HepG2 (cell line): ENCODE measurements at regions not wholly inside any gene's neighbourhood (a gene's known extent, or its start where the extent isn't known, plus 50 kb on each side); places are given as distances from the start of the nearest gene placed in this dataset.

ENCODE experiments used
- ATAC-seq: fragments of 200-7000 bp; cut with Tn5 transposase; 3 replicates; pipeline ENCODE4 v1.9.1; 2020; ENCODE audit warnings: mild to moderate bottlenecking, moderate library complexity
- BruUV-seq: library from RNA; stranded (reverse); fragments of 400-500 nt; replicated peaks from 2 replicates; lab custom pipeline; 2021; lab: Mats Ljungman, UMichigan
- CTCF ChIA-PET: fragments of 300-600 bp; formaldehyde crosslinking; extraction: SDS; loops from one replicate; lab custom pipeline; 2021; ENCODE audit warnings: low total read pairs, inconsistent platforms, low intra/inter-chr PET ratio; lab: Yijun Ruan, JAX
- POLR2A ChIA-PET: fragments of 350-600 bp; sonication (Branson Sonifier 250); formaldehyde crosslinking; loops from one replicate; lab custom pipeline; 2020; ENCODE audit warnings: antibody characterized with exemption, inconsistent platforms; lab: Yijun Ruan, JAX
- DNase-seq: peaks from one replicate; pipeline ENCODE4 v3.0.0-alpha.2; 2015; ENCODE audit warnings: low spot score
- FAIRE-seq: peaks from 3 replicates; lab custom pipeline; 2011; peaks lifted over from hg19 to GRCh38; lab: Jason Lieb, UNC
- H2AFZ ChIP-seq: one replicate; pipeline ENCODE4 v1.6.1; 2011; ENCODE audit warnings: low read length, inconsistent platforms
- H3K27ac ChIP-seq: fragments of 300-600 bp; 3 replicates; pipeline ENCODE4 v1.8.0; 2011; ENCODE audit warnings: mixed run types, mild to moderate bottlenecking, mixed read lengths, low read length, inconsistent platforms; ENCODE audit not compliant: insufficient read depth; ENCODE audit errors: extremely low read length
- H3K27me3 ChIP-seq, 2 experiments: fragments of 200-600 bp in 1 of 2; 2 replicates in 1 of 2; 3 replicates in 1 of 2; pipeline versions ENCODE4 v1.6.0 to v1.8.0; 2011; ENCODE audit warnings: low read length in 2 of 2, mild to moderate bottlenecking in 2 of 2, moderate library complexity in 2 of 2, inconsistent platforms in 1 of 2; ENCODE audit not compliant: insufficient read depth in 2 of 2, control insufficient read depth in 1 of 2
- H3K36me3 ChIP-seq, 2 experiments: fragments of 200-600 bp in 1 of 2; replicated peaks in 1 of 2; 2 replicates in 1 of 2; 3 replicates in 1 of 2; pipeline versions ENCODE4 v1.5.1 to v1.8.0; 2011; ENCODE audit warnings: low read length in 2 of 2, inconsistent platforms in 1 of 2; ENCODE audit not compliant: insufficient read depth in 2 of 2, control insufficient read depth in 1 of 2
- H3K4me1 ChIP-seq: 2 replicates; pipeline ENCODE4 v1.5.1; 2012; ENCODE audit warnings: low read length, inconsistent platforms; ENCODE audit not compliant: insufficient read depth
- H3K4me2 ChIP-seq: 2 replicates; pipeline ENCODE4 v1.6.0; 2011; ENCODE audit warnings: low read depth, low read length, inconsistent platforms
- H3K4me3 ChIP-seq, 3 experiments: fragments of 200-600 bp in 1 of 3; sonication (generic), shearing (Covaris generic) in 1 of 3; replicated peaks in 1 of 3; 2 replicates each; pipeline ENCODE4 v1.5.1; 2011 to 2016; ENCODE audit warnings: low read length in 3 of 3, inconsistent platforms in 2 of 3, low read depth in 2 of 3, mild to moderate bottlenecking in 2 of 3, control low read depth in 1 of 3, mixed read lengths in 1 of 3; ENCODE audit not compliant: insufficient read depth in 1 of 3
- H3K79me2 ChIP-seq: one replicate; pipeline ENCODE4 v1.6.1; 2011; ENCODE audit warnings: low read length, inconsistent platforms; ENCODE audit not compliant: insufficient read depth
- H3K9ac ChIP-seq: 2 replicates; pipeline ENCODE4 v1.6.0; 2011; ENCODE audit warnings: mild to moderate bottlenecking, low read depth, low read length, inconsistent platforms; ENCODE audit not compliant: insufficient read depth
- H3K9me3 ChIP-seq: 2 replicates; pipeline ENCODE4 v1.5.1; 2012; ENCODE audit warnings: mild to moderate bottlenecking, low read length
- H4K20me1 ChIP-seq: 2 replicates; pipeline ENCODE4 v1.6.0; 2011; ENCODE audit warnings: inconsistent platforms, mild to moderate bottlenecking, low read length, moderate library complexity; ENCODE audit not compliant: insufficient read depth
- FOXP4 ChIP-seq: sonication (generic); formaldehyde crosslinking; IDR thresholded peaks from 2 replicates; pipeline ENCODE4 v1.4.0; 2020; ENCODE audit warnings: missing genetic modification reagents
- NCOA5 ChIP-seq: sonication (generic); formaldehyde crosslinking; IDR thresholded peaks from 2 replicates; pipeline ENCODE4 v1.4.0; 2020; ENCODE audit warnings: missing genetic modification reagents
- PAX8 ChIP-seq: sonication (generic); formaldehyde crosslinking; IDR thresholded peaks from 2 replicates; pipeline ENCODE4 v1.8.0; 2022; ENCODE audit warnings: mild to moderate bottlenecking, missing genetic modification reagents, borderline replicate concordance
- RAD51 ChIP-seq: fragments of 450-650 bp; IDR thresholded peaks from 2 replicates; pipeline ENCODE4 v1.6.1; 2016; ENCODE audit warnings: borderline replicate concordance
- RBM39 ChIP-seq: fragments of 200-400 bp; formaldehyde crosslinking; IDR thresholded peaks from one replicate; pipeline ENCODE4 v1.6.1; 2018; ENCODE audit warnings: antibody characterized with exemption, mild to moderate bottlenecking, low read depth, low read length; ENCODE audit not compliant: poor library complexity, severe bottlenecking
- STAT6 ChIP-seq: sonication (generic); formaldehyde crosslinking; IDR thresholded peaks from 2 replicates; pipeline ENCODE4 v1.4.0; 2020; ENCODE audit warnings: missing genetic modification reagents, mild to moderate bottlenecking, borderline replicate concordance
- ZNF33A ChIP-seq: sonication (generic); formaldehyde crosslinking; IDR thresholded peaks from 2 replicates; pipeline ENCODE4 v1.5.1; 2020; ENCODE audit warnings: missing genetic modification reagents, mild to moderate bottlenecking, moderate library complexity, borderline replicate concordance
- ZNF484 ChIP-seq: sonication (generic); formaldehyde crosslinking; IDR thresholded peaks from 2 replicates; pipeline ENCODE4 v1.5.1; 2020; ENCODE audit warnings: mild to moderate bottlenecking, low read depth, missing genetic modification reagents, borderline replicate concordance
- ZNF550 ChIP-seq: sonication (generic); formaldehyde crosslinking; IDR thresholded peaks from 2 replicates; pipeline ENCODE4 v1.4.0; 2020; ENCODE audit warnings: mild to moderate bottlenecking, missing genetic modification reagents, borderline replicate concordance
- ZNF574 ChIP-seq: sonication (generic); formaldehyde crosslinking; IDR thresholded peaks from 2 replicates; pipeline ENCODE4 v1.4.0; 2020; ENCODE audit warnings: missing genetic modification reagents
- WGBS: methylation state at CpG from one replicate; pipeline ENCODE4 v1.1.6; 2017; ENCODE audit warnings: low lambda C conversion rate; 5-methylcytosine and 5-hydroxymethylcytosine counted together
- in situ Hi-C: cut with HindIII; loops from 2 replicates; pipeline ENCODE4 v1.10.0; 2017; ENCODE audit warnings: low pct_unique_long_range_greater_than_20kb; ENCODE audit not compliant: extremely low pct_ligation_motif_present
- intact Hi-C: fragments of 100-400 bp; cut with micrococcal nuclease; formaldehyde crosslinking; loops from one replicate; pipeline ENCODE4 v1.10.0; 2022; ENCODE audit not compliant: unreplicated experiment
- TF ChIP-seq, protein P1 (sequence below): IDR thresholded peaks from 2 replicates; pipeline ENCODE4 v1.6.1; 2016; ENCODE audit warnings: low read depth, control low read depth

GRCh38 chr4:151992332-151993154 lies 231.7 kb upstream of the GATB start:
- CTCF ChIA-PET: no interaction called here
- H3K4me2 ChIP-seq: no peak overlapping the region
- no peaks in the 10 kb centered on the region for H4K20me1 ChIP-seq
- FAIRE-seq (no peak), DNase-seq (no peak), ATAC-seq (no peak)
- no peak overlapping the region for H3K27ac ChIP-seq
- no peaks in the 10 kb centered on the region for H3K9me3 ChIP-seq
- no peaks in the 10 kb centered on the region for H3K4me1 ChIP-seq
- H3K79me2 ChIP-seq: no peaks in the 10 kb centered on the region
- BruUV-seq: no TSS peak
- H3K4me3 ChIP-seq: no peak overlapping the region
- WGBS: 14% methylated on average over 3 of the region's 5 CpGs
- in situ Hi-C loops (no loop called here), intact Hi-C loops (no loop called here)
- H3K36me3 ChIP-seq: no peaks in the 10 kb centered on the region
- peaks cover 0 to 4% of the 10 kb centered on the region in 2 experiments; a peak in 1 of 5 replicates for H3K27me3 ChIP-seq
- H2AFZ ChIP-seq: no peak overlapping the region
- POLR2A ChIA-PET: no interaction called here
- H3K9ac ChIP-seq: no peak overlapping the region
- TF ChIP-seq ZNF550 (CRISPR knock-in tag) (no peak), FOXP4 (CRISPR knock-in tag) (no peak), ZNF574 (CRISPR knock-in tag) (no peak), RBM39 (no peak), RAD51 (no peak), PAX8 (CRISPR knock-in tag) (no peak), NCOA5 (no peak), ZNF484 (CRISPR knock-in tag) (no peak), ZNF33A (CRISPR knock-in tag) (no peak), STAT6 (no peak)
- TF ChIP-seq, protein P1, sequence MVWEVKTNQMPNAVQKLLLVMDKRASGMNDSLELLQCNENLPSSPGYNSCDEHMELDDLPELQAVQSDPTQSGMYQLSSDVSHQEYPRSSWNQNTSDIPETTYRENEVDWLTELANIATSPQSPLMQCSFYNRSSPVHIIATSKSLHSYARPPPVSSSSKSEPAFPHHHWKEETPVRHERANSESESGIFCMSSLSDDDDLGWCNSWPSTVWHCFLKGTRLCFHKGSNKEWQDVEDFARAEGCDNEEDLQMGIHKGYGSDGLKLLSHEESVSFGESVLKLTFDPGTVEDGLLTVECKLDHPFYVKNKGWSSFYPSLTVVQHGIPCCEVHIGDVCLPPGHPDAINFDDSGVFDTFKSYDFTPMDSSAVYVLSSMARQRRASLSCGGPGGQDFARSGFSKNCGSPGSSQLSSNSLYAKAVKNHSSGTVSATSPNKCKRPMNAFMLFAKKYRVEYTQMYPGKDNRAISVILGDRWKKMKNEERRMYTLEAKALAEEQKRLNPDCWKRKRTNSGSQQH: no peak
